HL-60 (cell line): ENCODE measurements at regions not wholly inside any gene's neighbourhood (a gene's known extent, or its start where the extent isn't known, plus 50 kb on each side); places are given as distances from the start of the nearest gene placed in this dataset.

Experiments
- DNase-seq, 2 experiments: peaks; one replicate each; pipeline ENCODE4 v3.0.0-alpha.2; 2010 to 2020; ENCODE audit warnings: low read depth in 1 of 2, low spot score in 1 of 2
- H3K27ac ChIP-seq: fragments of 250-450 bp; sonication (Bioruptor Pico); replicated peaks from 2 replicates; pipeline ENCODE4 v1.5.1; 2020; ENCODE audit warnings: mild to moderate bottlenecking, moderate library complexity
- H3K27me3 ChIP-seq: fragments of 250-450 bp; sonication (Bioruptor Pico); 2 replicates; pipeline ENCODE4 v1.5.1; 2021; ENCODE audit warnings: mild to moderate bottlenecking, moderate library complexity; ENCODE audit not compliant: insufficient read depth, poor library complexity, severe bottlenecking
- H3K4me3 ChIP-seq: replicated peaks from 2 replicates; pipeline ENCODE4 v1.5.1; 2011; ENCODE audit warnings: mild to moderate bottlenecking, control low read depth, low read length; ENCODE audit not compliant: insufficient read depth
- GABPA ChIP-seq: IDR thresholded peaks from 2 replicates; pipeline ENCODE4 v1.6.1; 2012; ENCODE audit warnings: low read depth
- POLR2AphosphoS5 ChIP-seq: IDR thresholded peaks from 2 replicates; pipeline ENCODE4 v1.6.1; 2012; ENCODE audit warnings: low read depth
- SPI1 ChIP-seq: IDR thresholded peaks from 2 replicates; pipeline ENCODE4 v1.6.1; 2012; ENCODE audit warnings: low read depth, mild to moderate bottlenecking, borderline replicate concordance
- TF ChIP-seq, protein P1 (sequence below): IDR thresholded peaks from one replicate; pipeline ENCODE4 v1.5.1; 2011; ENCODE audit warnings: low read length, control low read depth, inconsistent platforms; ENCODE audit not compliant: insufficient read depth
- TF ChIP-seq, protein P2 (sequence below): IDR thresholded peaks from 2 replicates; pipeline ENCODE4 v1.6.1; 2012; ENCODE audit warnings: low read depth; ENCODE audit not compliant: insufficient replicate concordance

DNA sequence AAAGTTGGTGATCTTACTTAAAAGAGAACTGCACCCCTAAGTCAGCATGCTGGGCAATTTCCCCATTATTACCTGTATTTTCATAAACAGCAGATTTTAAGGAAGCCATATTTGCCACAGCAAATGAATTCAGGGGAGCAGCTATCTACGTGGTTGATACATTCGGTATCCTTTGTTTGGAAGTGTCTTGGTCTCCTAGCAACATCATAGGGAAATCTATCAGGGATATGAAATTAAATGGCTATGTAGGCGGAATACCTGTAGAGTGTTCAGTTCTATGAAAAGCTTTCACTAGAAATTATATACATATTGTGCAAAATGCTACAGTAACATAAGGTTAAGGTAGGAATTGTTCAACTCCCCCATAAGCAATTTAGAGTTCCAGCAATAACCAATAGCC is 157.2 kb upstream of the EMCN start:
- DNase-seq: no peak
- H3K4me3 ChIP-seq: no peak overlapping the region
- no peaks in the 10 kb centered on the region for H3K27me3 ChIP-seq
- H3K27ac ChIP-seq: no peak overlapping the region
- TF ChIP-seq SPI1 (no peak), GABPA (no peak), POLR2AphosphoS5 (no peak)
- TF ChIP-seq, protein P1, sequence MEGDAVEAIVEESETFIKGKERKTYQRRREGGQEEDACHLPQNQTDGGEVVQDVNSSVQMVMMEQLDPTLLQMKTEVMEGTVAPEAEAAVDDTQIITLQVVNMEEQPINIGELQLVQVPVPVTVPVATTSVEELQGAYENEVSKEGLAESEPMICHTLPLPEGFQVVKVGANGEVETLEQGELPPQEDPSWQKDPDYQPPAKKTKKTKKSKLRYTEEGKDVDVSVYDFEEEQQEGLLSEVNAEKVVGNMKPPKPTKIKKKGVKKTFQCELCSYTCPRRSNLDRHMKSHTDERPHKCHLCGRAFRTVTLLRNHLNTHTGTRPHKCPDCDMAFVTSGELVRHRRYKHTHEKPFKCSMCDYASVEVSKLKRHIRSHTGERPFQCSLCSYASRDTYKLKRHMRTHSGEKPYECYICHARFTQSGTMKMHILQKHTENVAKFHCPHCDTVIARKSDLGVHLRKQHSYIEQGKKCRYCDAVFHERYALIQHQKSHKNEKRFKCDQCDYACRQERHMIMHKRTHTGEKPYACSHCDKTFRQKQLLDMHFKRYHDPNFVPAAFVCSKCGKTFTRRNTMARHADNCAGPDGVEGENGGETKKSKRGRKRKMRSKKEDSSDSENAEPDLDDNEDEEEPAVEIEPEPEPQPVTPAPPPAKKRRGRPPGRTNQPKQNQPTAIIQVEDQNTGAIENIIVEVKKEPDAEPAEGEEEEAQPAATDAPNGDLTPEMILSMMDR: no peak
- TF ChIP-seq, protein P2, sequence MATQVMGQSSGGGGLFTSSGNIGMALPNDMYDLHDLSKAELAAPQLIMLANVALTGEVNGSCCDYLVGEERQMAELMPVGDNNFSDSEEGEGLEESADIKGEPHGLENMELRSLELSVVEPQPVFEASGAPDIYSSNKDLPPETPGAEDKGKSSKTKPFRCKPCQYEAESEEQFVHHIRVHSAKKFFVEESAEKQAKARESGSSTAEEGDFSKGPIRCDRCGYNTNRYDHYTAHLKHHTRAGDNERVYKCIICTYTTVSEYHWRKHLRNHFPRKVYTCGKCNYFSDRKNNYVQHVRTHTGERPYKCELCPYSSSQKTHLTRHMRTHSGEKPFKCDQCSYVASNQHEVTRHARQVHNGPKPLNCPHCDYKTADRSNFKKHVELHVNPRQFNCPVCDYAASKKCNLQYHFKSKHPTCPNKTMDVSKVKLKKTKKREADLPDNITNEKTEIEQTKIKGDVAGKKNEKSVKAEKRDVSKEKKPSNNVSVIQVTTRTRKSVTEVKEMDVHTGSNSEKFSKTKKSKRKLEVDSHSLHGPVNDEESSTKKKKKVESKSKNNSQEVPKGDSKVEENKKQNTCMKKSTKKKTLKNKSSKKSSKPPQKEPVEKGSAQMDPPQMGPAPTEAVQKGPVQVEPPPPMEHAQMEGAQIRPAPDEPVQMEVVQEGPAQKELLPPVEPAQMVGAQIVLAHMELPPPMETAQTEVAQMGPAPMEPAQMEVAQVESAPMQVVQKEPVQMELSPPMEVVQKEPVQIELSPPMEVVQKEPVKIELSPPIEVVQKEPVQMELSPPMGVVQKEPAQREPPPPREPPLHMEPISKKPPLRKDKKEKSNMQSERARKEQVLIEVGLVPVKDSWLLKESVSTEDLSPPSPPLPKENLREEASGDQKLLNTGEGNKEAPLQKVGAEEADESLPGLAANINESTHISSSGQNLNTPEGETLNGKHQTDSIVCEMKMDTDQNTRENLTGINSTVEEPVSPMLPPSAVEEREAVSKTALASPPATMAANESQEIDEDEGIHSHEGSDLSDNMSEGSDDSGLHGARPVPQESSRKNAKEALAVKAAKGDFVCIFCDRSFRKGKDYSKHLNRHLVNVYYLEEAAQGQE: no peak

DNA sequence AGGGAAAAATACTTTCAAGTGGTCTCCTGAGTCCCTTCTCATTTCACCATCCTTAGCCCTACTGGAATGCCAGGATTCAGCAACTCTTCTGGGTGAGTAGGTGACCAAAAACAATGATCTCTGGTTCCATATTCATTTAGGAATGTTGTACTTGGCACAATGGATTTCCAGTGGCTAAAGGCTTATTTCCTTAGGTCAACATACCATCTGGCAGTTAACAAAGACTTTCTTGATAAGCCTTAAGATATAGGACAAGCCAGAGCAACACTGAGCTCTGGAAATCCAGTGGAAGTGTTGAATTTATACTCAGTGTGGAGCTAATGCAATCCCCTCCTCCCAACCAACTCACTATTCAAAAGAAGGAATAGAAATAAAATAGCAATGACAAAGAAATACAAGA is 139.4 kb upstream of the EMCN start:
- Histone ChIP-seq H3K27ac (no peak overlapping the region), H3K4me3 (no peak overlapping the region), H3K27me3 (no peaks in the 10 kb centered on the region)
- TF ChIP-seq, protein P2: no peak
- no peak for TF ChIP-seq POLR2AphosphoS5
- TF ChIP-seq, protein P1: no peak
- TF ChIP-seq SPI1: no peak
- TF ChIP-seq GABPA: no peak
- no peak for DNase-seq

DNA sequence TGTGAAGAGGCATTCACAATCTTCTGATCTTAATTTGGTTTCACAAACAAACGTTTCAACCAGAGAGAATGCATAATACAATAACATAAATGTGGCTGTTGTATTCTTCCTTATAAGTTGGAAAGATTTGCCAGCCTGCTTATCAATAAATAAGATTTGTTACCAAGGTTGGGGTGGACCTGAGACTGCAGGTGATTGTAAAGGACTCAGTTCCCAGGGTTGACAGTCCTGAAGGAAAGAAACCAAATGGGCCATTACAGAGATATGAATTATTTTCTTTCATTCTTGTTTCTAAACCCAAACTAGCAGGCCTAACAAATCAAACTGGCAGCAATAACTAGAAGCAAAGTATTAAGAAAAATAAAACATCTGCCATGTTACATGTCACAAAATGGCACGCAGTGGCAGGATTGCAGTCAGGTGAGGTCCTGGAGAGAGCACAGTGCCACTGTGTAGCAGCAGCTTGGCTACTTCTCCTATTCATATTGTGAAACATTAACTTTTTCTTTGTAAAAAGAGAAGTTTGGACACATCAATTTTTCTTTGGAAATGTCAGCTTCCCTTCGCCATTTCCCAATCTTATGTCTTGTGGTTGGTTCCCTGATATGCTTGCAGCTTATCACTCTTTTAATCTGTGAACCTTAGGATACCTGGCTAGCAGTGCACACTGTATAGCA is 133.8 kb upstream of the EMCN start:
- Histone ChIP-seq H3K27me3 (no peaks in the 10 kb centered on the region), H3K27ac (peak overlapping the region; percentile 54), H3K4me3 (no peak overlapping the region)
- DNase-seq: peak; percentile 6 to 78
- TF ChIP-seq, protein P1: no peak
- peak; percentile 39; the same call in 1 of the 2 replicates for TF ChIP-seq SPI1

DNA sequence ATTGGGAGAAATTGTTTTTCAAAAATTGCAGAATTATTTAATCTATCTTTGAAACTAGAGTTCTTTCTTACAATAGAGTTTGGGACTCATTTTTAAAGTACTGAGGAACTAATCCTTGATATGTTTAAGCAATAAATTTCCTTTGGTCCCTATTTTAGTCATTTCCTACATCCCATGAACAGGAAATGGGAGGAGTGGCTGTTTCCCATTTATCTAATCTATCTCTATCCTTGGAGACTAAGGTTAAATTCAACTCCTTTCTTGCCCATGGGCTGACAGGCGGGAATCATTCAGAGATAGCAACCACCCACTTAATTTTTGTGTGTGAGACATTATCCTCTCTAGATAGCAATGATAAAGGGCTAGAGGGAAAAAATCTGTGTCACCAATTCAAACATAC is 131.6 kb upstream of the EMCN start:
- no peak for DNase-seq
- H3K27ac ChIP-seq: no peak overlapping the region
- H3K27me3 ChIP-seq: no peaks in the 10 kb centered on the region
- TF ChIP-seq GABPA (no peak), SPI1 (no peak)
- no peak overlapping the region for H3K4me3 ChIP-seq
